ENCODE measurements at regions not wholly inside any gene's neighbourhood (a gene's known extent, or its start where the extent isn't known, plus 50 kb on each side); places are given as distances from the start of the nearest gene placed in this dataset.

DNA sequence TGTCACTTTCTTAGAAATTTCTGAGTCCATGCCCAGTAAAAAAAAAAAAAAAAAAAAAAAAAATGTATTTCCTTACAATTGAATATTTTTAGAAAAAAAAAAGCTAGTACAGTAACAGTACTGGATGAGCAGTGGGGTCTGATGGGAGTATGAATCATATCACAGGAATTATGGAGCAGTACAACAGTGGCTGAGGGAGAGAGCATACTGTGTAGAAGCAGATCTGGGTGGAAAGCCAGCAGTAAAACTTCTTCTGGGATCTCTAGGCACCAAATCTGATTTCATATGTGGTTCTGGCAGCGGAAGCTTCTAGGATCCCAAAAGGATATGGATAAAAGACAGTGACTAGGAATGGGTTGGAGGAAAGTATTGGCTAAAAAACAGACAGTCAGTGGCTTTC is 414.9 kb upstream of the FSHR start:
- Mint-ChIP-seq H3K9me3 (ENCODE audit: unreplicated experiment) (peaks cover 3% of the 10 kb centered on the region), H3K4me3 (ENCODE audit: unreplicated experiment) (no peak overlapping the region), H3K27me3 (ENCODE audit: unreplicated experiment) (no peaks in the 10 kb centered on the region), H3K27ac (ENCODE audit: unreplicated experiment) (no peak overlapping the region), H3K36me3 (ENCODE audit: unreplicated experiment) (no peaks in the 10 kb centered on the region), H3K4me1 (ENCODE audit: unreplicated experiment) (no peaks in the 10 kb centered on the region)
- TF ChIP-seq, protein P1, sequence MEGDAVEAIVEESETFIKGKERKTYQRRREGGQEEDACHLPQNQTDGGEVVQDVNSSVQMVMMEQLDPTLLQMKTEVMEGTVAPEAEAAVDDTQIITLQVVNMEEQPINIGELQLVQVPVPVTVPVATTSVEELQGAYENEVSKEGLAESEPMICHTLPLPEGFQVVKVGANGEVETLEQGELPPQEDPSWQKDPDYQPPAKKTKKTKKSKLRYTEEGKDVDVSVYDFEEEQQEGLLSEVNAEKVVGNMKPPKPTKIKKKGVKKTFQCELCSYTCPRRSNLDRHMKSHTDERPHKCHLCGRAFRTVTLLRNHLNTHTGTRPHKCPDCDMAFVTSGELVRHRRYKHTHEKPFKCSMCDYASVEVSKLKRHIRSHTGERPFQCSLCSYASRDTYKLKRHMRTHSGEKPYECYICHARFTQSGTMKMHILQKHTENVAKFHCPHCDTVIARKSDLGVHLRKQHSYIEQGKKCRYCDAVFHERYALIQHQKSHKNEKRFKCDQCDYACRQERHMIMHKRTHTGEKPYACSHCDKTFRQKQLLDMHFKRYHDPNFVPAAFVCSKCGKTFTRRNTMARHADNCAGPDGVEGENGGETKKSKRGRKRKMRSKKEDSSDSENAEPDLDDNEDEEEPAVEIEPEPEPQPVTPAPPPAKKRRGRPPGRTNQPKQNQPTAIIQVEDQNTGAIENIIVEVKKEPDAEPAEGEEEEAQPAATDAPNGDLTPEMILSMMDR (IDR thresholded peaks at IDR 0.05), result no peak
- no peak for DNase-seq (ENCODE audit: extremely low spot score, unreplicated experiment)

DNA sequence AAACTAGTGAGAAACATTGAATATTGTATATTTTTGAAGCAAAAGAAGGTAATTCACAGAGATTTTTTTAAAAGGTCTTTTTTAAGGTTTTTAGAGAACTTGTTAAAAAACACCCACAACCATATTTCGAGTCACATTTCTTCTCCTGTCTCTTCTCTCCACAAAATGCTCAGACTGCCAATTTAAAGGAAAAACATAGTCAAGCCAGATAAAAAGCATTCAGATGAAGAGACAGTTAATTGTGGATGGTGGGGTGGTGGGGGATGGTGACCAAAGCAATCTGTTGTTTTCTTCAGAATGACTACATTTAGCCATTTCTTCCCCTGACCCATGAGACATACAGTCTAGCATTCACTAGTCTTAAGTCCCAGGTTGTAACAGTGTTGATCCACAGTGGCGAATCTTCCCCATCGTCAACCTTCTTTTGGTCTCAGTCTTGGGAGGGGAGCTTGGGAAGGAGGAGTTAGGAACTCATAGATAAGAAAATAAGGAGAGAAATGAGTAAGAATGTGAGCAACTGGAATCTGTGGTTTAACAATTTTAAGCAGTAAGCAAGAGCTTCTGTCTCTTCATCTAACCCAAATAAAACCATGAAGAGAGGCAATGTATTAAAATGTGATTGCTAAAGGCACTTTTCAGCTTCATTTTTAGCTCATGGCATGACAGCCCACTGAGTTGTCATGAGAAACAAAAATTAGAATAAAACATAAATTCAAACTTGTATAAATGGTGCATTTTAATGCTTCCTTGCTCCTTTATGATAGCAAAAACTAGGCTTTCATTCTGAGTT is 413.7 kb upstream of the FSHR start:
- Mint-ChIP-seq H3K27ac (ENCODE audit: unreplicated experiment) (no peak overlapping the region), H3K27me3 (ENCODE audit: unreplicated experiment) (no peaks in the 10 kb centered on the region), H3K4me1 (ENCODE audit: unreplicated experiment) (no peaks in the 10 kb centered on the region), H3K36me3 (ENCODE audit: unreplicated experiment) (no peaks in the 10 kb centered on the region), H3K4me3 (ENCODE audit: unreplicated experiment) (no peak overlapping the region), H3K9me3 (ENCODE audit: unreplicated experiment) (peaks cover 3% of the 10 kb centered on the region)
- DNase-seq (ENCODE audit: extremely low spot score, unreplicated experiment), result no peak
- TF ChIP-seq, protein P1 (IDR thresholded peaks at IDR 0.05), result no peak

DNA sequence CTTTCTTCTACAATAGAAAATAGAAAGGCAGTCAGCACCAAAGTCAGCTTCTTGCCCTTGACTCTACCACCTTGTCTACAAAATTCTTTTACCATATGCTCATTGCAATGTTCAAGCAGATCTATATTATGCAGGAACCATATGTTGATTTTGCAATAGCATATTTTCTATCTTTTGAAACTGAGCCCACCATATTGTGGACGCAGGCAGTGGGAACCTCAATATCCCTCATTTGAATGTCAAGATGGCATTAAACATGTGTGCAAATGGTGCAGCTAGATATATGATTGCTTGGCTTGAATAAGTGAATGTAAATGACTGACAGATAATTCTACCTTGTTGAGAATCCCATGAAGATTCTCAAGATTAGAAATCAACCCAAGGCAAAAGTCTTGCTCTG is 412.7 kb upstream of the FSHR start:
- H3K36me3 Mint-ChIP-seq (ENCODE audit: unreplicated experiment), result no peaks in the 10 kb centered on the region
- H3K4me1 Mint-ChIP-seq (ENCODE audit: unreplicated experiment), result no peaks in the 10 kb centered on the region
- H3K27me3 Mint-ChIP-seq (ENCODE audit: unreplicated experiment), result no peaks in the 10 kb centered on the region
- no peak overlapping the region for H3K27ac Mint-ChIP-seq (ENCODE audit: unreplicated experiment)
- H3K4me3 Mint-ChIP-seq (ENCODE audit: unreplicated experiment), result no peak overlapping the region
- peaks cover 2% of the 10 kb centered on the region for H3K9me3 Mint-ChIP-seq (ENCODE audit: unreplicated experiment)
- DNase-seq (ENCODE audit: extremely low spot score, unreplicated experiment), result no peak
- TF ChIP-seq, protein P1 (IDR thresholded peaks at IDR 0.05), result no peak

DNA sequence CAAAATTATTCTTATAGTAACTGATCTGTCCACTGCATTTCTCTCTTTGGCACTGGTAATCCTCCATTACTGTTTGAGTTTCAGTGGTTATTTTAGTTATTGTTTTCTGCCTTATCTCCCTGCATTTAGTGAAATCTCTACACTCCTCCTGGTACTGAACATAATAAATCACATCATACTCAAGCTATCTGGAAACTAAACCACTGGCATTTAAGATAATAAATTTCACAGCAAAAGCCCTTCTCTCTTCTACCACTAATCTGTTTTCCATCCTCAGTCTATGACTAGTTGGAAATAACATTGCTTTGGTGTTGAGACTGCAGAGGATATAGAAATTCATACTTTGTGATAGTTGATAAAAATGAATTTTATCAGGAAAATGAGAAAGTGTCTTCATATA is 399.3 kb upstream of the FSHR start:
- no peak for DNase-seq (ENCODE audit: extremely low spot score, unreplicated experiment)
- Mint-ChIP-seq H3K4me1 (ENCODE audit: unreplicated experiment) (no peaks in the 10 kb centered on the region), H3K27me3 (ENCODE audit: unreplicated experiment) (no peaks in the 10 kb centered on the region), H3K9me3 (ENCODE audit: unreplicated experiment) (peaks cover 15% of the 10 kb centered on the region), H3K4me3 (ENCODE audit: unreplicated experiment) (no peak overlapping the region), H3K27ac (ENCODE audit: unreplicated experiment) (no peak overlapping the region), H3K36me3 (ENCODE audit: unreplicated experiment) (no peaks in the 10 kb centered on the region)
- TF ChIP-seq, protein P1 (IDR thresholded peaks at IDR 0.05), result no peak

DNA sequence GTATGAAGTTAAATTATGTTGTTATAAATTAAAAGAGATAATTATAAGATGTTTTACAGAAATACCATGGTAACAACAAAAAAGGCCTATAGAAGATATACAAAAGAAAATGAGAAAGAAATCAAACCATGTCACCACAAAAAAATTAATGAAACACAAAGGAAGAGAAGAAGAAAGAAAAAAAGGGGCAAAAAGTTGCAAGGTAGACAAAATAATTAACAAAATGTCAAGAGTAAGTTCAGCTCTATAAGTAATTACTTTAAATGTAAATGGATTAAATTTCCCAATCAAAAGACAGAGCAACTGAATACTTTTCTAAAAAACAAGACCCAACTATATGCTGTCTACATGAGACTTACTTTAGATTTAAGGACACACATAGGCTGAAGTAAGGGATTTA is 378.4 kb upstream of the FSHR start:
- H3K27ac Mint-ChIP-seq (ENCODE audit: unreplicated experiment), result no peak overlapping the region
- H3K4me1 Mint-ChIP-seq (ENCODE audit: unreplicated experiment), result no peaks in the 10 kb centered on the region
- no peaks in the 10 kb centered on the region for H3K27me3 Mint-ChIP-seq (ENCODE audit: unreplicated experiment)
- no peaks in the 10 kb centered on the region for H3K36me3 Mint-ChIP-seq (ENCODE audit: unreplicated experiment)
- H3K9me3 Mint-ChIP-seq (ENCODE audit: unreplicated experiment), result peaks cover 72% of the 10 kb centered on the region
- no peak overlapping the region for H3K4me3 Mint-ChIP-seq (ENCODE audit: unreplicated experiment)
- no peak for DNase-seq (ENCODE audit: extremely low spot score, unreplicated experiment)
- TF ChIP-seq, protein P1 (IDR thresholded peaks at IDR 0.05), result no peak
